HEK293T (cell line): ENCODE measurements at regions not wholly inside any gene's neighbourhood (a gene's known extent, or its start where the extent isn't known, plus 50 kb on each side); places are given as distances from the start of the nearest gene placed in this dataset.

ENCODE experiments used
- CTCF ChIA-PET: fragments of 350-600 bp; formaldehyde crosslinking; extraction: SDS; loops from one replicate; lab custom pipeline; 2021; ENCODE audit warnings: antibody characterized with exemption, inconsistent platforms; lab: Yijun Ruan, JAX
- POLR2A ChIA-PET: fragments of 350-600 bp; formaldehyde crosslinking; extraction: SDS; loops from one replicate; lab custom pipeline; 2020; ENCODE audit warnings: antibody characterized with exemption, inconsistent platforms; lab: Yijun Ruan, JAX
- DNase-seq: peaks from one replicate; pipeline ENCODE4 v3.0.0; 2012; ENCODE audit warnings: mixed read lengths; ENCODE audit errors: extremely low spot score
- ARNT ChIP-seq: fragments of 450-650 bp; IDR thresholded peaks from 2 replicates; pipeline ENCODE4 v1.6.1; 2017; ENCODE audit warnings: mild to moderate bottlenecking
- BHLHE40 ChIP-seq: fragments of 450-650 bp; IDR thresholded peaks from 2 replicates; pipeline ENCODE4 v1.6.1; 2016; ENCODE audit warnings: mild to moderate bottlenecking, moderate library complexity, borderline replicate concordance
- CTBP1 ChIP-seq: fragments of 450-650 bp; IDR thresholded peaks from 2 replicates; pipeline ENCODE4 v1.6.1; 2016; ENCODE audit warnings: borderline replicate concordance
- ELF4 ChIP-seq: fragments of 450-650 bp; IDR thresholded peaks from 2 replicates; pipeline ENCODE4 v1.6.1; 2017; ENCODE audit warnings: antibody characterized with exemption
- FOXA1 ChIP-seq: fragments of 450-650 bp; IDR thresholded peaks from 2 replicates; pipeline ENCODE4 v1.6.1; 2016; ENCODE audit warnings: mild to moderate bottlenecking
- FOXK2 ChIP-seq: fragments of 450-650 bp; IDR thresholded peaks from 2 replicates; pipeline ENCODE4 v1.6.1; 2016; ENCODE audit warnings: mild to moderate bottlenecking
- FOXM1 ChIP-seq: fragments of 450-650 bp; IDR thresholded peaks from 2 replicates; pipeline ENCODE4 v1.6.1; 2017; ENCODE audit warnings: mild to moderate bottlenecking, borderline replicate concordance
- HDGF ChIP-seq: fragments of 450-650 bp; IDR thresholded peaks from 2 replicates; pipeline ENCODE4 v1.6.1; 2017; ENCODE audit warnings: antibody characterized with exemption, borderline replicate concordance
- L3MBTL2 ChIP-seq: fragments of 450-650 bp; conservative IDR thresholded peaks from 2 replicates; pipeline ENCODE4 v1.6.1; 2016; ENCODE audit warnings: mild to moderate bottlenecking
- LEF1 ChIP-seq: fragments of 450-650 bp; IDR thresholded peaks from 2 replicates; pipeline ENCODE4 v1.6.1; 2017; ENCODE audit warnings: mild to moderate bottlenecking, borderline replicate concordance
- NFRKB ChIP-seq: fragments of 450-650 bp; IDR thresholded peaks from 2 replicates; pipeline ENCODE4 v1.6.1; 2016; ENCODE audit warnings: mild to moderate bottlenecking, moderate library complexity
- PKNOX1 ChIP-seq: fragments of 450-650 bp; IDR thresholded peaks from 2 replicates; pipeline ENCODE4 v1.6.1; 2016
- SP1 ChIP-seq: fragments of 450-650 bp; IDR thresholded peaks from 2 replicates; pipeline ENCODE4 v1.6.1; 2017
- SUZ12 ChIP-seq: fragments of 450-650 bp; IDR thresholded peaks from 2 replicates; pipeline ENCODE4 v1.6.1; 2016; ENCODE audit warnings: mild to moderate bottlenecking
- TARDBP ChIP-seq: fragments of 450-650 bp; IDR thresholded peaks from 2 replicates; pipeline ENCODE4 v1.6.1; 2016
- ZNF384 ChIP-seq: fragments of 450-650 bp; IDR thresholded peaks from 2 replicates; pipeline ENCODE4 v1.6.1; 2016

- ChIA-PET CTCF (no interaction called here), POLR2A (no interaction called here)
- no peak for TF ChIP-seq NFRKB
- no peak for DNase-seq
These were observed 235.3 kb upstream of the FOXN3 start for GRCh38 chr14:89652352-89652751.

GRCh38 chr14:89651805-89652204, 234.8 kb upstream of the FOXN3 start:
- CTCF ChIA-PET = no interaction called here
- no peak for TF ChIP-seq SP1
- TF ChIP-seq FOXK2 = no peak
- no peak for TF ChIP-seq FOXM1
- no peak for TF ChIP-seq CTBP1
- TF ChIP-seq ARNT = no peak
- no peak for TF ChIP-seq BHLHE40
- no peak for TF ChIP-seq SUZ12
- no peak for TF ChIP-seq HDGF
- no peak for TF ChIP-seq TARDBP
- no peak for TF ChIP-seq LEF1
- TF ChIP-seq NFRKB = no peak
- TF ChIP-seq ELF4 = no peak
- TF ChIP-seq FOXA1 = no peak
- no peak for TF ChIP-seq L3MBTL2
- no peak for TF ChIP-seq ZNF384
- TF ChIP-seq PKNOX1 = no peak

GRCh38 chr14:89650077-89650978, 233.3 kb upstream of the FOXN3 start:
- ChIA-PET POLR2A (no interaction called here), CTCF (no interaction called here)
- no peak for TF ChIP-seq SUZ12
- DNase-seq = no peak

More at GRCh38 chr14:89651805-89652204, 234.8 kb upstream of the FOXN3 start:
- DNase-seq = no peak
- POLR2A ChIA-PET = no interaction called here

- TF ChIP-seq FOXM1 (no peak), LEF1 (no peak), ZNF384 (no peak), BHLHE40 (no peak), FOXA1 (no peak), L3MBTL2 (no peak), CTBP1 (no peak), HDGF (no peak), SP1 (no peak), SUZ12 (no peak), ELF4 (no peak), TARDBP (no peak), PKNOX1 (no peak), ARNT (no peak)
- POLR2A ChIA-PET = no interaction called here
- CTCF ChIA-PET = no interaction called here
- DNase-seq = no peak
These were observed 232.5 kb upstream of the FOXN3 start for GRCh38 chr14:89649451-89650075.

GRCh38 chr14:89648924-89649323, 231.9 kb upstream of the FOXN3 start:
- ChIA-PET CTCF (no interaction called here), POLR2A (no interaction called here)
- DNase-seq = no peak
- TF ChIP-seq TARDBP (no peak), NFRKB (no peak), ELF4 (no peak), PKNOX1 (no peak), FOXM1 (no peak), ZNF384 (no peak), ARNT (no peak), SUZ12 (no peak), FOXK2 (no peak), SP1 (no peak), HDGF (no peak), CTBP1 (no peak), L3MBTL2 (no peak), FOXA1 (no peak), LEF1 (no peak), BHLHE40 (no peak)

- CTCF ChIA-PET = no interaction called here
- POLR2A ChIA-PET = no interaction called here
- TF ChIP-seq LEF1 = no peak
- TF ChIP-seq FOXA1 = no peak
- no peak for TF ChIP-seq HDGF
- no peak for TF ChIP-seq ELF4
- TF ChIP-seq FOXK2 = no peak
- TF ChIP-seq SUZ12 = no peak
- TF ChIP-seq NFRKB = no peak
- TF ChIP-seq CTBP1 = no peak
- no peak for TF ChIP-seq PKNOX1
- no peak for DNase-seq
These were observed 231.5 kb upstream of the FOXN3 start for GRCh38 chr14:89648510-89648909.
